ENCODE measurements at regions not wholly inside any gene's neighbourhood (a gene's known extent, or its start where the extent isn't known, plus 50 kb on each side); places are given as distances from the start of the nearest gene placed in this dataset.

- TF ChIP-seq ZNF462 (CRISPR knock-in tag; IDR thresholded peaks at IDR 0.05) (no peak), STAT1 (IDR thresholded peaks at IDR 0.05; ENCODE audit: unreplicated experiment) (no peak)
Observed at GRCh38 chr20:54382419-54382818, 93.0 kb upstream of the DOK5 start (continued).

GRCh38 chr20:54385746-54386145, 89.6 kb upstream of the DOK5 start:
- H3K4me1 Mint-ChIP-seq: peaks cover 17% of the 10 kb centered on the region

More at GRCh38 chr20:54385746-54386145, 89.6 kb upstream of the DOK5 start:
- H3K79me2 ChIP-seq (replicated peaks; ENCODE audit: insufficient read depth): no peaks in the 10 kb centered on the region
- no peak overlapping the region for H3K4me3 Mint-ChIP-seq
- H4K20me1 ChIP-seq (replicated peaks; ENCODE audit: insufficient read depth): no peaks in the 10 kb centered on the region
- H3K27me3 ChIP-seq (ENCODE audit: insufficient read depth): no peaks in the 10 kb centered on the region
- H3K9me2 ChIP-seq (ENCODE audit: insufficient read depth): peaks cover 5% of the 10 kb centered on the region; the same call in 1 of the 2 replicates
- no peaks in the 10 kb centered on the region for H3K36me3 Mint-ChIP-seq (ENCODE audit: low read depth)
- no peaks in the 10 kb centered on the region for H3K36me3 ChIP-seq (ENCODE audit: insufficient read depth)
- TF ChIP-seq ZNF114 (CRISPR knock-in tag; IDR thresholded peaks at IDR 0.05): no peak
- TF ChIP-seq JUNB (IDR thresholded peaks at IDR 0.05; ENCODE audit: unreplicated experiment): no peak
- no peak for TF ChIP-seq NANOG (IDR thresholded peaks at IDR 0.05; ENCODE audit: borderline replicate concordance)
- no peak for TF ChIP-seq CTCF (conservative IDR thresholded peaks at IDR 0.05; ENCODE audit: low read depth in 2 of 2)
- no peak for TF ChIP-seq EZH2phosphoT487 (IDR thresholded peaks at IDR 0.05; ENCODE audit: unreplicated experiment)
- TF ChIP-seq STAT1 (IDR thresholded peaks at IDR 0.05; ENCODE audit: unreplicated experiment): no peak
- TF ChIP-seq REST (IDR thresholded peaks at IDR 0.05; ENCODE audit: unreplicated experiment): no peak
- no peak for TF ChIP-seq ZNF331 (CRISPR knock-in tag; IDR thresholded peaks at IDR 0.05; ENCODE audit: low read depth)
- TF ChIP-seq EZH2 (IDR thresholded peaks at IDR 0.05; ENCODE audit: low read depth, unreplicated experiment): no peak
- no peak for TF ChIP-seq POLR2AphosphoS5 (IDR thresholded peaks at IDR 0.05; ENCODE audit: low read depth)
- TF ChIP-seq CREB1 (CRISPR knock-in tag; IDR thresholded peaks at IDR 0.05; ENCODE audit: low read depth): no peak
- no peak for TF ChIP-seq ETS1 (IDR thresholded peaks at IDR 0.05)
- no peak overlapping the region for H3K27ac Mint-ChIP-seq
- H3K27me3 Mint-ChIP-seq (ENCODE audit: insufficient read depth, low read depth, poor library complexity): peaks cover 6% of the 10 kb centered on the region
- peaks cover 5% of the 10 kb centered on the region; the same call in 1 of the 2 replicates for H3K4me1 ChIP-seq (ENCODE audit: insufficient read depth)
- H2AFZ ChIP-seq: peak overlapping the region; percentile 28; the same call in 1 of the 2 replicates
- no peak for ATAC-seq
- no peaks in the 10 kb centered on the region for H3F3A ChIP-seq (replicated peaks; ENCODE audit: low read depth)
- no peak overlapping the region for H3K27ac ChIP-seq (ENCODE audit: low read depth)
- peaks cover 2% of the 10 kb centered on the region; the same call in 1 of the 3 replicates for H3K9me3 Mint-ChIP-seq
- no peak overlapping the region for H3K4me3 ChIP-seq
- H3K4me2 ChIP-seq: no peak overlapping the region
- no peak for DNase-seq (ENCODE audit: low spot score)

Measured in GM23338 (cell line).